ENCODE measurements at regions not wholly inside any gene's neighbourhood (a gene's known extent, or its start where the extent isn't known, plus 50 kb on each side); places are given as distances from the start of the nearest gene placed in this dataset.

- Histone ChIP-seq H3K27ac (ENCODE audit: low read depth, low read length) (no peak overlapping the region), H3K27me3 (ENCODE audit: control insufficient read depth, insufficient read depth, low read length, poor library complexity, severe bottlenecking) (no peaks in the 10 kb centered on the region), H3K9ac (ENCODE audit: extremely low read depth, low read length, poor library complexity, severe bottlenecking) (no peak overlapping the region), H3K9me3 (ENCODE audit: control insufficient read depth, low read length) (no peaks in the 10 kb centered on the region), H3K36me3 (ENCODE audit: control insufficient read depth, insufficient read depth, low read length) (no peaks in the 10 kb centered on the region), H3K4me1 (ENCODE audit: control insufficient read depth, insufficient read depth, low read length) (peaks cover 4% of the 10 kb centered on the region), H3K4me3 (ENCODE audit: low read length) (no peak overlapping the region)
- H3K9me3 Mint-ChIP-seq = no peaks in the 10 kb centered on the region
- H3K27ac Mint-ChIP-seq = no peak overlapping the region
- peaks cover 11% of the 10 kb centered on the region for H3K4me1 Mint-ChIP-seq
- 91% methylated on average over 2 of the region's 2 CpGs; no CpG with 5 or more reads in 1 of the 2 experiments for WGBS, 2 experiments (ENCODE audit: insufficient coverage in 1 of 2, insufficient read length in 1 of 2)
- no peak overlapping the region for H3K4me3 Mint-ChIP-seq
- TF ChIP-seq CTCF (conservative IDR thresholded peaks at IDR 0.05) = no peak
- H3K27me3 Mint-ChIP-seq (ENCODE audit: insufficient read depth) = no peaks in the 10 kb centered on the region
- DNase-seq = no peak
- H3K36me3 Mint-ChIP-seq (ENCODE audit: low read depth) = no peaks in the 10 kb centered on the region
Measured at GRCh38 chr13:22049384-22049783, 378.5 kb downstream of the FGF9 start.

GRCh38 chr13:22050951-22051563 lies 380.2 kb downstream of the FGF9 start:
- Mint-ChIP-seq H3K4me3 (no peak overlapping the region), H3K27ac (no peak overlapping the region), H3K36me3 (ENCODE audit: low read depth) (no peaks in the 10 kb centered on the region), H3K4me1 (peaks cover 8% of the 10 kb centered on the region), H3K27me3 (ENCODE audit: insufficient read depth) (no peaks in the 10 kb centered on the region), H3K9me3 (no peaks in the 10 kb centered on the region)
- no peak overlapping the region for H3K27ac ChIP-seq (ENCODE audit: low read depth, low read length)
- no peaks in the 10 kb centered on the region for H3K36me3 ChIP-seq (ENCODE audit: control insufficient read depth, insufficient read depth, low read length)
- DNase-seq = no peak
- H3K9me3 ChIP-seq (ENCODE audit: control insufficient read depth, low read length) = no peaks in the 10 kb centered on the region
- H3K27me3 ChIP-seq (ENCODE audit: control insufficient read depth, insufficient read depth, low read length, poor library complexity, severe bottlenecking) = no peaks in the 10 kb centered on the region
- 94 to 98% methylated on average over 5 to 6 of the region's 6 CpGs for WGBS, 2 experiments (ENCODE audit: insufficient coverage in 1 of 2, insufficient read length in 1 of 2)
- no peak overlapping the region for H3K4me3 ChIP-seq (ENCODE audit: low read length)
- no peak overlapping the region for H3K9ac ChIP-seq (ENCODE audit: extremely low read depth, low read length, poor library complexity, severe bottlenecking)
- TF ChIP-seq CTCF (conservative IDR thresholded peaks at IDR 0.05) = no peak
- peaks cover 4% of the 10 kb centered on the region for H3K4me1 ChIP-seq (ENCODE audit: control insufficient read depth, insufficient read depth, low read length)

GRCh38 chr13:22053053-22053452 lies 382.2 kb downstream of the FGF9 start:
- TF ChIP-seq CTCF (conservative IDR thresholded peaks at IDR 0.05) = no peak

More at GRCh38 chr13:22053053-22053452, 382.2 kb downstream of the FGF9 start:
- Mint-ChIP-seq H3K9me3 (no peaks in the 10 kb centered on the region), H3K36me3 (ENCODE audit: low read depth) (no peaks in the 10 kb centered on the region), H3K27ac (no peak overlapping the region), H3K4me3 (no peak overlapping the region), H3K27me3 (ENCODE audit: insufficient read depth) (no peaks in the 10 kb centered on the region), H3K4me1 (peaks cover 8% of the 10 kb centered on the region)
- Histone ChIP-seq H3K9ac (ENCODE audit: extremely low read depth, low read length, poor library complexity, severe bottlenecking) (no peak overlapping the region), H3K27ac (ENCODE audit: low read depth, low read length) (no peak overlapping the region), H3K36me3 (ENCODE audit: control insufficient read depth, insufficient read depth, low read length) (no peaks in the 10 kb centered on the region), H3K4me3 (ENCODE audit: low read length) (no peak overlapping the region), H3K9me3 (ENCODE audit: control insufficient read depth, low read length) (no peaks in the 10 kb centered on the region), H3K27me3 (ENCODE audit: control insufficient read depth, insufficient read depth, low read length, poor library complexity, severe bottlenecking) (no peaks in the 10 kb centered on the region), H3K4me1 (ENCODE audit: control insufficient read depth, insufficient read depth, low read length) (peaks cover 4% of the 10 kb centered on the region)
- WGBS, 2 experiments (ENCODE audit: insufficient coverage in 1 of 2, insufficient read length in 1 of 2) = 70 to 100% methylated on average over 1 to 3 of the region's 3 CpGs
- no peak for DNase-seq
